LoVo (cell line): ENCODE measurements at regions not wholly inside any gene's neighbourhood (a gene's known extent, or its start where the extent isn't known, plus 50 kb on each side); places are given as distances from the start of the nearest gene placed in this dataset.

ENCODE experiments used
- DNase-seq: peaks from one replicate; pipeline ENCODE4 v3.0.0-alpha.2; 2016; ENCODE audit warnings: low spot score

DNA sequence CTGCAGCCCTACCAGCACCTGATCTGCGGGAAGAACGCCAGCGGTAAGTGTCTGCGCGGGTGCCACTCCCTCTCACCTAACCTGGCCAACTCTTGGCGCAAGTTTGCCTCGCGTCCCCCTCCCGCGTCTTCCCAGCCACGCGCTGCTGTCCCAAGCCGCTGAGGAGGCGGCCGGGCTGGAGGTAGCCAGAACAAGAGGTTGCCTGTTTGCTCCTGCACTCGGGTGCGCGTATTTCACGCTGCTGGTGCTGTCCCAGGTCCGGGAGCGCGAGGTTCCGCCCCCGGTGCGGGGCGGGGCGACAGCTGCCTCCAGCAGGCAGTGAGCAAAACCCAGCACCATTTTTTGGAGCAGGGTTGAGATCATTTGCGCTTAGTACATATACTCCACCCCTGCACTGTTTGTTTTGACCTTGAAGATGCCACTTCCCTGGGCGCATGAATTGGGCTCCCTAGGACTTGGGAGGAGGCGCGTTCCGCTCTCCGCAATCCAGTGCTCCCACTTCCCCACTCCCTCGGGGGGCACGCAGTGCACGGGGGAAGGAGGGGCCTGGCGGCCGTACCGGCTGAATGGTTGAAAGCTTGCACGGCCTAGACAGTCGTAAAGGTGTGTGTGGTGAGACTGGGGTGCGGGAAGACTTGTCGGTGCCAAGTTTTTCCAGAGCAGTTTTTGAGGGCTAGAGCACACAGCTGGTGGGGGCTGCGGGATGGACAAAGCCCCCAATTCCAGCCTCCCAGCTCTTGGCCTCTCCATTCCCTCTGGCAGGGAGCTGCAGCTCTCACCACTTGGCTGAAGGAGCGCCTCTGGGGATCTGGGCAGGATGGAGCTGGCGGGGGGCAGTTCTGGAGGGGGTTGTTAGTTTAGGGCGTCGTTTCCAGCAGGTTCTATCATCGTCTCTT is 226.9 kb upstream of the CRY1 start:
- DNase-seq = no peak

DNA sequence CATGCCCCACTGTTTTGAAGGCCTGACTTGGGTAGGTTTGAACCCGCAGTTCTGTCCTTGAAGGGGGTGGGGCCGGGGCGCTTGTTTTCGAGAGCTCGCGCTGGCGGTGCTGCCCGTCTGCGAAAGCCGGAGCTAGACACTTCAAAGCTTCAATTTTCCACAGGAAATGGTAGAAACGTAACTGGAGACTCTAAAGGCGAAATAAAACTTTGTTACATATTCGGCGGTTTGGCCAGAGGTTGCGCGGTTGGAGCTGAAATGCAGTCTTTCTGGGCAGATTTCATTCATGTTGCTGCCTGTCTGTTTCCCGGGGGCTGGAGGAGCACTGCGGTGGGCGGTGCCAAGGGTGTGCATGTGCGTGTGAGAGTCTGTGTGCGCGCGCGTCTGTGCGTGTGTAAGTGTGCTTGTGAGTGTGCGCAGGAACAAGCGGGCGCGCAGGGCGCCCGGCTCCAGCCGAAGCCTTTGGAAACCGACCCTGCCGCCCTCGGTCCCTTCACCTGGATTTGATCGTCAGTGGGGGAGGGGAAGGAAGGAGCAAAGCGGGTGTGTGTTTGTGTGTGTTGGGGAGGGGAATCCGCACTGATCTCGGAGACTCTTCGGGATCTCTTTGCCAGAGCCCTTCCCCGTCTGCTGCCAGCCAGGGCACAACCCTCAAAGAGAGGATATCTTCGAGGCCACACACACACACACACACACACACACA is 227.7 kb upstream of the CRY1 start:
- no peak for DNase-seq

DNA sequence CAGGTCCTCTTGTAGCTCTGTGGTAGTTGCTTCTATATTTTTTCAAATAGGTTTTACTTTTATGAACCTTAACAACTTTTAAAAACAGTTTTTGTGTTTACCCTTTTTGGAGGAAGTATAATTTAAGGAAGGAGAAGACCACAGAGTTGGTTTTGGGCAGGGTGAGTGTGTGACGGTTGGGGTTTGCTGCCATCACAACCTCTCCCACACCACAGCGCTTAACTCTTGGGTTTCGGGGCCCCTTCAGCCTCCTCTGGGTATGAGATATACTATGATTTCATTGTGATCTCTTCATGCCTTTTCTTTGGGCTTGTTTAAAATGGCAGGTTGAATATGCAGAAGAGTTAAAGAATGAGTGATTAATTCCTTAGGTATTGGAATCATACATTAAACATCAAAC is 228.7 kb upstream of the CRY1 start:
- no peak for DNase-seq

DNA sequence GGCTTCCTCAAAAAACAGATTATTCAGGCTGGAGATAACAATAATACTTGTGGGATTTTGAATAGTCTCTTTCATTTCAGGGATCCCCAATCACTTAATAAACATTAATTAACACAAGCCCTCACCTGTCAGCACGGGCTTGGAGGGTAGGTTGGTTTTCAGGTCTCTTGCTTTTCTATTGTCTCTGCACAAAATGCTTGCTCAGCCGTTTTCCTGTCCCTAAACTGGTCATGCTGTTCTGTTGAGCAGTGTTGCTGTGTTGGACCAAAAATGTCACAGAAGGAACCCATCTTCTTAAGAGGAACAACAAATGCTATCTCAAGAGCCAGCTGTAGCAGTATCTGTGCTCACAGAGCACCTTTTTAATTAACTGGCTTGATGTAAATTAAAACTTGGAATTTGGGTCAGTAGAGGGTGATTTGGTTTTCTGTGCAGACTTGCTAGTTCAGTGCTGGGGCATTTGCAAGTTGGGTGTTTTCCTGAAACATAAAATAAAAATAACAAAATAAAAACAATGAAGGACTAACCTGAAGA is 231.8 kb upstream of the CRY1 start:
- no peak for DNase-seq

DNA sequence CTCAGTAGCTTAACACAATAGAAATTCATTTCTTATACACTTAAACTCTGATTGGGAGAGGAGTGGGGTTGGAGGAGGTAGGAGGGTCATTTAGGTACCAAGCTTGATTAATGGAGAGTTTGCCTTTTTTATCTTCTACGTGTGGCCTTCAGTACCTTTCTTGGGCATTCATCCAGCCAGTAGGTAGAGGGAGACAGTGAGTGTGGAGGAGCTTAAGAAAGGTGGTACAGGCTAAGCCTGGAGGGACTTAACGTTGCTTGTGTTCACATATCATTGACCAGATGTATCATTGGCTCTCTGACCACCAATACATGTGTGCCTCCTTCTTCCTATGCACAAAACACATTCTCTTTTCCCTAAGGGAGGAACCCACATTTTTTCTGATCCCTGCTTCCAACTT is 232.9 kb upstream of the CRY1 start:
- DNase-seq = no peak

DNA sequence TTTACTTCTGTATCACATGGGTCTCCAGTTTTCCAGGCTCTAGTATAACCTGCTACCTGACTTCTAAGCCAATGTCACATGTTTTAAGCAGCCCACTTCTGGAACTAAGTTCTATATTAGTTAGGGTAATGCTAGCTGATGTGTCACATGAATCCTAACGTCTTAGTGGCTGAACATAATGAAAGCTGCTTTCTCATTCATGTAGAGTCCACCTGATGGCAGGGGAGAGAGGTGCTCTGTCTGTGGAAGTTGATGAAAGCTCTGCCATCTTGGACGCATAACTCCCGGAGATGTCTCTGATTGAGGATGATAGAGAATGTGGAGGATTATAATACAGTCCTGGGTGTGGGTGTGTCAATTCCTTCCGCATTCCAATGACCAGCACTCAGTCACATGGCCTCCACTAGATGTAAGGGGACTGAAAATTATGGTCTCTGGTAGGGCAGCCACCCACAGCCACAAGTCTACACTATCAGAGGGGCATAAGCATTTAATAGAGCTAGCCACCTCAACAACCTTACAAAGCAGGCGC is 234.4 kb upstream of the CRY1 start:
- peak; percentile 52 for DNase-seq

DNA sequence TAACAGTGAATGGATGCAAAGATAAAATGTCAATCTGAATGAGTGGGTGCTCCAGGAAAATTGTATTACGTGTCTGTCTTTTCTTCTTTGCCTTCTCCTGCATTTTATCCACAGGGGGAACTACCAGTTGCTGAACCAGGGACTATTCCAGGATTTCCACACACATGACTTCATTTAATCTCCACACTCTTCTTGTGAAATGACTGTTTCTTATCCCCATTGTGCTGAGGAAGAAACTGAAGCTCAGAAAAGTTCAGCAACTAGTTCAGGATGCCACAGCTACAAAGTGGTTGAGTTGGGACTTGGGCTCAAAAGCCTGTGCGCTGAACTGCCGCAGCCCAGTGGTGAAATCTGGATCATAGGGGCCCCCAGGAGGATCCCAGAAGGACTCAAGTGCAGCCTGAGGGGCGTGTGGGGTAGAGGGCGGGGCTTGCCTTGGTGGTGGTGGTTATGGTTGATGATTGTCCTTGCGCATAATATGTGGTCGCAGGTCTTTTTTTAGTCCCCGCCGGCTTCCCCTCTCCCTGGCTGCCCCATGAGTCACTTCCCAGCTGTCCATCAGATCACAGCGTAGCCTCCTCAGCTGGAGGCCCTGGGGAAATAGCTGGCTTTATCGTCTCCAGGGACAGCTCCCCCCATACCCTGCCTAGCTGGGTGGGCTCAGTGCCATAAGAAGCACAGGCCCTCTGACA is 235.2 kb upstream of the CRY1 start:
- no peak for DNase-seq

DNA sequence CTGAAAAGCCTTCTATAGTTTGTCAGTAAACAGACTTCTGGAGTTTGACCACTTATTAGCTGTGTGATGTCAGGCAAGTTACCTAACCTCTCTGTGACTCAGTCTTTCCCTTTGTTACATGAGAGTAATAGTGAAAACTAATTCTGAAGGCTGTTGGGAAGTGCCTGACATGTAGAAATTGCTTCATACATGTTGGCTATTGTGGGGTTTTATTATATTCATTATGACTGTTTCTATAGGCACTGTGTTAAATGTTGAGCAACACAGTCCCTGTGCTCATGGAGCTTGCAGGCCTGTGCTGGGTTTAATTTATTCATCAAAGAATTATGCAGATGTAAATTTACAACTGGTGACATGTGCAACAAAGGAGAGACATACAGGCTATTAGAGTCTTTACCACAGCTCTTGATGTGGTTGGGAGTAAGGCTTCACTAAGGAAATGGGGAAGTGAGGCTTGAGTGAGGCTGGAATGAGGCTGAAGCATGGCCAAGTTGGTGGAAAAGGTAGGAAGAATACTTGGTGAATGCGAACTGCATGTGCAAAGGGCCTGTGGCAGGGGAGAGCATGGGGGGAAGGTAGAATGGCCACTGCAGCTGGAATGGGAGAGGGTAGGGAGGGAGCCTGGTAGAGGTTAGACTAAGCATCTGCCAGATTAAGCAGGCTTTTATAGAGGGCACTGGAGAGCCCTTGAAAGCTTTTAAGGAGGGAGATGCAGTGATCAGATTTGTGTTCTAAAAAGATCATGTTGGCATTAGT is 236.4 kb upstream of the CRY1 start:
- DNase-seq = no peak

DNA sequence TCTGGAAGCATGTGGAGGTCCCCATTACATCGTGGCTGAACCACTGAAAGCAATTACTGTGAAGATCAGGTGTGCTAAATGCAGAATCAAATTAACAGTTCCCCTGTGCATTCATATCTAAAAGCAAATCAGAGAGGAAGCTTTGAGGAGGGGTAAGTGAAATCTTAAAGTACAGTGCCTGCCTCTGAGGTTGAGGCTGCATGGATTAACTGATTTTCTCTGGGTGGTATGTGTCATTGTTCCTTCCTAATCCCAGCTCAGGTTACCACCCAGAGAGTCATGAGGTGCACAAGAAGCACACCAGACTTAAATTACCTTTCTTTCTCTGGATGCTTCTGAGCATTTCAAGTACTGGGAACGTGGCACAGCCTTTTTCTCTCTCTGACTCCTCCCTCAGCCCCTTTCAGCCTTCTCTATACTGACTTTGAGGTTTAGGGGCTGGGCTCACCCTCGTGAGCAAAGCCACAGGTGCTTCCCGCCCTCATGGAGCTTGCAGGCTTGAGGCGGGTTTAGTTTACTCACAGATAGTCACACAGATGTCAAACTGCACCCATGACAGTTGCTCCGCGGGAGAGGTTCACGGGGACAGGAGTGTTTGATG is 237.6 kb upstream of the CRY1 start:
- no peak for DNase-seq

DNA sequence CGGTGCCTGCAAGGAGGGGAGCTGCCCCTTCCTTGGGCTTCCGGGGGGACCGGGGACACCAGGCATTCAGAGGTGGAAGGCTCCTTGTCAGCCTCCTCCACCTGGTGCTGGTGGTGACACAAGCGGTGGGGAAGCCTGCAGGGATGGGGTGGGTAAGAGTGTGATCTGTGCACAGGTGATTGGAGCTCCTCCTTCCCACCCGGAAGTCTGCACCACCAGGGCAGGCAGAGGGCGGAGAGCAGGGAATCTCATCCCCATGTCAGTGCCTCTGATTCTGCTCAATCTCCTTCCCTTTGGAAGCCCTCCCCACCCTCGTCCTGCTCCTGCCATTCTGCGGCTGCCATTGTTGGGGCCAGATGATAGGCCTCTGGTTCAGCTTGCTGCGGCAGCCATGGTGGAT is 238.1 kb upstream of the CRY1 start:
- DNase-seq = no peak

DNA sequence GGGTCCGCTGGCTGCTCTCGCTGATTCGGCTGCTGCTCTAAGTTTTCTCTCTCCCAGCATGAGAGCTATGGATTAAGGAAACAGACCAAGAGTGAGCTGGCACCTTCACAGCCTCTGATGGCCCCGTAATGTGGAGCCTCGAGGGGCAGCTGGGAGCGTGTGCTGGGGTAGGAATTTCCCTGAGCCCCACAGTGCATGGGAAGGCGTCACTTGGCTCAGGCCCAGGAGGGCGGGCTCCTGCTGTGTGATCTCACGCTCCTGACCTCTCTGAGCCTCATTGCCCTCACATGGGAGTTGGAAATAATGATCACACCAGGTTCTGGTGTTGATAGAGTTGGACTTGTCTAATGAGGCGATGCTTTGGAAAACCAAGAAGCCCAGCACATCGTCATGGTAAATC is 238.6 kb upstream of the CRY1 start:
- no peak for DNase-seq

DNA sequence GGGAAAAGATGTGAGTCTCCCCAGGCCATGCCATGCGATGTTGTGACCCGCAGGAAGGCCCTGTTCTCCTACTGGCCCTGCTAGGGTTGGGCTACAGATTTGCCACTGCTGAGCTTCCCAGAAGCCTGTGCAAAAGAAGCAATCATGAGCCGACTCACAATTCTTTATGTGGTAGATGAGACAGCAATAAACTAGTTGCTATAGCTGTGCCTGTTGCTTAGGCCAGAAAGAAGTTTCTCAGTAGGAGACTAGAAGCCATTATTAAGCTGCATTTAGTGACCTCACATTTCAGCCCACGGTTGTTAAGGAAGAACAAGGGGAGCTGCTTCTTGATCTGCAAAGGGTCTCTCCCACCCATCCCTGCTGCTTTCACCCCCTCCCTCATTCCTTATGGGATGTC is 239.4 kb upstream of the CRY1 start:
- no peak for DNase-seq

DNA sequence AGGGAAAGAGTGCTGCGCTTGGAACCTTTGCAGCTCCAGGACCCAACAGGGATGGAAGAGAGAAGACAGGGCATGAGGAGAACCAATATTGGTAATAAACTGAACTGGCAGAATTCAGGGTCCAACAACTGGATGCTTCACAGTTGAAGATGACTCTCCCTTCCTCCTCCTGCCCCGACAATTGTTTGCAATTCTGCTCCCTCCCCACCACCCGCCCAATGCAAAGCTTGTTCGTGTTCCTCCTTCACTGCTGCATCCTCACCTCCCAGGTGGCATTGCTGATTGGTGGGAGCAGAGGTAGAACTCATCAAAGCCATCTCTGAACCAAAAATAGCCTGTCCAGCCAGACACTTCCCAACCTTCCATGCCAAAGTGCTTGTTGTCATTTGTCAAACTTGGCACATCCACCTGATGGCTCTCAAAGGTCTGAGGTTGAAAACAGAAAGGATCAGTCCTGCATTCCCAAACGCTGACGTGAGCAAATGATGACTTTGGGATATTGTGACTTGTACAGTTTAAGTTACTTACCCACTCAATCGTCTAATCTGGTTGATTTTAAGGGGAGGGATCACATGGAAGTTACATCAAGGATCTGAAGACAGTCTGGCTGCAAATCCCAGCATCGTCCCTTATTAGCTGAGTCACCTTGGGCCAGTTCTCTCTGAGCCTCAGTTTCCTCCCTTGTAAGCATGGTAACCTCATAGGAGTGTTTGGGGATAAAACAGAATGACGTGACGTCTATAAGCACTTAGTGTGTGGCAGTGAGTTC is 242.6 kb upstream of the CRY1 start:
- no peak for DNase-seq

DNA sequence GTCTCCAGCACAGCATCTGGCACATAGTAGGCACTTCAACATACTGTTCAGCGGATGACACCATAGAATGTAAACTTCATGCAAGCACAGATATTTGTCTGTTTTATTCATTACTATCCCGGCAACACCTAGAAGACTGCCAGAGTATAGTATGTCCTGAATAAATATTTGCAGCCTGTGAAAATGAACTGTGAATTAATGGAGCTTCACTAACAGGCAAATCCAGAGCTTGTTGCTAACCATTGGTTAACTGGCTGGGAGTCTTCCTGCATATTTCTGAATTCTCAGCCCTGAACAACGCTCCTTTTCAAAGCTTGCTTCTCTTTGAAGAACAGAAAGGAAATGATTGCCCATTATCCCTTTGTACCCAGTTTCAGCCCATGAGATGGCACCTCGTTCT is 243.3 kb upstream of the CRY1 start:
- no peak for DNase-seq

DNA sequence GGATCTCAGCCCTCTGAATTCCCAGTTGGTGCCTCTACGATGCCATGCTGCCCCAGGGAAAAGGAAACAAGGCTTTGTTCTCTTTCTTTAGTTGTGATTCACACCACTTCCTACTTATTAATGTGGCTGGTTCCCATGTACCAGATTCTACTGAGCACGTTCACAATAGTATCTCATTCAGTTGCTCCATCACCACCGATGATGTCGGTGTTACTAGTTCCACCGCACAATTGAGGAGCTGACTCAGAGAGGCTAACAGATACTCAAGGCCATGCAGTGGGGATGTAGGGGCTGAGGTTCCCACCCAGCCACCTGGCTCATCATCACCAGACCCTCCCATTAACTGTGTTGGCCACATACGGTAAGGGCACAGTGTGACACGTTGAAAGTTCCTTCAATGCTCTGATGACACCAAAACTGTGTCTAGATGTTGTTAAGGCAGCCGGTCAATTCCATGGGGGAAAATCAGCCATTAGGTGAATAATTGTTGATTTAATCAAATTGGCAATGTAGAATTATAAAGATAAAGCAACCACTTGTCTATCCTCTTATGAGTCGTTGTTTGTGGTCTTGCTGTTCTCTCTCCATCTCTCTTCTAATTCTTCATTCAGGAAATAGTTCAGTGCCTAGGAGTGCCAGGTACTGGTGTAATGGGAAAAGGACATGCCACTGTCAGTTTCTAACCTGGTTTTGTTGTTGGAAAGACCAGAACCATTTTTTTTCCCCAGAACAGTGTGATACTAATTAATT is 244.2 kb upstream of the CRY1 start:
- no peak for DNase-seq

DNA sequence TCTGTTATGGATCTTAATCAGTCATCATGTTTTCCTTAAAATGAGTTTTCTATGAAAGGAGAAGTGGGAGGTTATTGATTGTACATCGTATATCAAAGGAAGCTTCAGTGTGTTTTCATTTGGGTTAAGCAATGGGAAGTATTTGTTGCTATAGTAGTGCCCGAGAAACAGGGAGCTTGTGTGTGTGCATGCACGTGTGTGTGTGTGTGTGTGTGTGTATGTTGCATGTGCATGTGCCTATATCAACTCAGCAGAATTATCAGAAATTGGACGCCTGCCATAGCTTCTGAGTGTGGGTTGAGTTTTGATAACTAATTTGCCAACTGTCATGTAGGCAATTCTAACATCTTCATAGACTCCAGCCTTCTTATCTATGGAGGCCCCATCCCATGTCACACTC is 246.1 kb upstream of the CRY1 start:
- no peak for DNase-seq

DNA sequence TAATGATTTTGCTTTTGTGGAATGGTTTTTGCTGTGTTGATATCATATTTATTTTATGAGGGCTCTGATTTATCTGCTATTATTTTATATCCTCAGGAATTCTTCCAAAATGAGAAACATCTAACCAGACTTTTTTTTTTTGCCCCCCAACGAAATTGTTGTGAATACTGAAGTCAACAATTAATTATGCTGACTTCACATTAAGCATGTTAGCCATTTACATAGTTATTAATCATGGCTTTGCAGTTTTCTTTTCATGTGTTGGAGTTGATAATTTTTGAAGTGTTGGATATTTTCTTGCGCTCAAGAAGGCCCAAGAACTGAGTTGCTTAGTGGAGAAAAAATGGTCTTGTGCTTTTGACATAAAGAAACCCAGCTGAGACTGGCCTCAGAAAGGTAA is 246.6 kb upstream of the CRY1 start:
- DNase-seq = no peak

DNA sequence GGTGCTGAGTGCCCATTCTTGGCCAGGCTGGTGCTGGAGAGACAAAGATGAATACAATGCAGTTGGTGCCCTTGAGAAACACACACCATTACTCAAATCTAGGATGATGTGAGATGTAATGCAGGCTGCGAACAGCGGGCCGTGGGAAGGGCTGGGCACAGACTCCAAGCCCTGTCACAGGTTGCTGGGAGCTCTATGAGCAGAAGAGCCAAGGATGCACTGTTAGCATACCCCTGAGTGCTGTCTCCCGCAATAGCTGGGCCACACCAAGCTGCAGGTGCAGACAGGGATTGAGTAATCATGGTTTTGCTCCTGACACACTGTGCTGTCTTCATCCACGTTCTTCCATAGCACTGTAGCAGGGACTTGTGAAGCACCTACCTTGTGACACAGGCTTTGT is 247.5 kb upstream of the CRY1 start:
- DNase-seq = no peak

DNA sequence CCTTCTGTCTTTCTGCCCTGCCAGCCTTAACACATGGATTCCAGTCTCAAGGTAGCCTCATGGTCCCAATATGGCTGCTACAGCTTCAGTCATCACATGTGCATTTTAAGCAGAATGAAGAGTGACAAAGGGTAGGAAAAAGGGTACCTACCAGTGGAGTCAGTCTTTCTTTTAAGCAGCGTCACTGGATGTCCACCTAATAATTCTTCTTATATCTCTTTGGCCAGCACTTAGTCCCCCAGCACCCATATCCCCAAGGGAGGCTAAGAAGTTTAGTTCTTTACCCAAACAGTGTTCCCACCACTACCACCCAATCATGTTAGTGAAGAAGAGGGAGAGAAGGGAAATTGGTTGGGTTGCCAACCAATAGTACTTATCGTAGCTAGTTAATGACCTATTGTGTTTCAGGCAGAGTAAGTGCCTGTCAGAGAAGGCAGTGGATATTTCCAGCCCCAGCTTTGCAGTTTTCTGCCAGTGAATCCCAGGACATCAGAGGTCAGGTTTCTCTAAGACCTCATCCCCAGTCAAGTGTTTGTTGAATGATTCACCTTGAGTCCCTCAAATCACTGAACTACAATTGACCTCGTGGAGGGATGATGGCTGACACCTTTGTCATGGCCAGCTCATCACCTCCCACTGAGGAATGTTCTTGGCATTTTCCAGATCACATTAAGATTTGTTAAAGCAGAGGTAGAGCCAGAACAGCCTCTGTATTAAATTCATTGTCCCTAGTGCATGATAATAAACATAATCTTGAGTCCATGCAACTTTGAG is 250.9 kb upstream of the CRY1 start:
- DNase-seq = peak; percentile 49
